NCI-H2227 treated with DMSO at 0.1 percent for 48 hours (cell line): ENCODE measurements at regions not wholly inside any gene's neighbourhood (a gene's known extent, or its start where the extent isn't known, plus 50 kb on each side); places are given as distances from the start of the nearest gene placed in this dataset.

Source experiments
- DNase-seq: peaks from one replicate; lab custom pipeline; 2025; lab: John Stamatoyannopoulos, UW

- no peak for DNase-seq
These were observed 74.9 kb upstream of the F3 start for GRCh38 chr1:94616506-94616905.

- no peak for DNase-seq
These were observed 73.4 kb upstream of the F3 start for GRCh38 chr1:94614996-94615395.

GRCh38 chr1:94614168-94614815, 72.7 kb upstream of the F3 start:
- DNase-seq, result no peak

- no peak for DNase-seq
These were observed 71.1 kb upstream of the F3 start for GRCh38 chr1:94612525-94613204.

GRCh38 chr1:94611681-94612475, 70.3 kb upstream of the F3 start:
- DNase-seq, result no peak

GRCh38 chr1:94609619-94610018, 68.1 kb upstream of the F3 start:
- no peak for DNase-seq

- DNase-seq, result no peak
These were observed 67.4 kb upstream of the F3 start for GRCh38 chr1:94608852-94609530.

- no peak for DNase-seq
These were observed 66.7 kb upstream of the F3 start for GRCh38 chr1:94608142-94608851.

- no peak for DNase-seq
These were observed 65.8 kb upstream of the F3 start for GRCh38 chr1:94607398-94607797.

- no peak for DNase-seq
These were observed 64.9 kb upstream of the F3 start for GRCh38 chr1:94606471-94606870.

GRCh38 chr1:94603663-94604062, 62.1 kb upstream of the F3 start:
- DNase-seq, result no peak

- no peak for DNase-seq
These were observed 61.5 kb upstream of the F3 start for GRCh38 chr1:94602802-94603625.

GRCh38 chr1:94602316-94602715, 60.8 kb upstream of the F3 start:
- DNase-seq, result no peak

GRCh38 chr1:94600556-94600955, 59.0 kb upstream of the F3 start:
- no peak for DNase-seq

- DNase-seq, result no peak
These were observed 57.7 kb upstream of the F3 start for GRCh38 chr1:94599095-94599813.

- no peak for DNase-seq
These were observed 56.1 kb upstream of the F3 start for GRCh38 chr1:94597701-94598100.

- DNase-seq, result no peak
These were observed 54.7 kb upstream of the F3 start for GRCh38 chr1:94596260-94596659.

- DNase-seq, result no peak
These were observed 54.1 kb upstream of the F3 start for GRCh38 chr1:94595658-94596057.

GRCh38 chr1:94593611-94594010, 52.1 kb upstream of the F3 start:
- no peak for DNase-seq

GRCh38 chr1:94592571-94592920, 51.0 kb upstream of the F3 start:
- peak; percentile 71 for DNase-seq
